ENCODE measurements at regions not wholly inside any gene's neighbourhood (a gene's known extent, or its start where the extent isn't known, plus 50 kb on each side); places are given as distances from the start of the nearest gene placed in this dataset.

GRCh38 chr4:66767442-66767841 lies 777.9 kb downstream of the CENPC start:
- DNase-seq (ENCODE audit: low spot score) (no peak), ATAC-seq (no peak), FAIRE-seq (no peak)
- ChIA-PET CTCF (ENCODE audit: low intra/inter-chr PET ratio, low total read pairs) (no interaction called here), POLR2A (no interaction called here)
- in situ Hi-C loops (cut with HindIII; ENCODE audit: extremely low pct_ligation_motif_present, low pct_unique_long_range_greater_than_20kb) = no loop called here
- Histone ChIP-seq H4K20me1 (ENCODE audit: insufficient read depth, low read length) (no peaks in the 10 kb centered on the region), H3K36me3 (replicated peaks in 1 of 2; ENCODE audit: control insufficient read depth in 1 of 2, insufficient read depth in 2 of 2, low read length in 2 of 2) (no peaks in the 10 kb centered on the region), H3K27me3 (ENCODE audit: control insufficient read depth in 1 of 2, insufficient read depth in 2 of 2, low read length in 2 of 2) (no peaks in the 10 kb centered on the region), H3K4me3 (replicated peaks in 1 of 3; ENCODE audit: insufficient read depth in 1 of 3, low read depth in 2 of 3, low read length in 3 of 3) (no peak overlapping the region), H2AFZ (ENCODE audit: low read length) (no peak overlapping the region), H3K27ac (ENCODE audit: extremely low read length, insufficient read depth, low read length) (no peak overlapping the region), H3K9ac (ENCODE audit: insufficient read depth, low read depth, low read length) (no peak overlapping the region), H3K4me2 (ENCODE audit: low read depth, low read length) (no peak overlapping the region), H3K4me1 (ENCODE audit: insufficient read depth, low read length) (no peaks in the 10 kb centered on the region), H3K79me2 (ENCODE audit: insufficient read depth, low read length) (no peaks in the 10 kb centered on the region), H3K9me3 (ENCODE audit: low read length) (no peaks in the 10 kb centered on the region)
- TF ChIP-seq MNT (IDR thresholded peaks at IDR 0.05) = peak; percentile 93
- no peak for TF ChIP-seq BCLAF1 (IDR thresholded peaks at IDR 0.05)
- no peak for TF ChIP-seq RNF2 (conservative IDR thresholded peaks at IDR 0.05; ENCODE audit: low read depth)
- TF ChIP-seq ZNF44 (CRISPR knock-in tag; IDR thresholded peaks at IDR 0.05) = no peak
- no peak for TF ChIP-seq ZNF598 (CRISPR knock-in tag; IDR thresholded peaks at IDR 0.05; ENCODE audit: borderline replicate concordance)
- intact Hi-C loops (cut with micrococcal nuclease; ENCODE audit: unreplicated experiment) = no loop called here
- WGBS (ENCODE audit: low lambda C conversion rate) = 0% methylated on average over 1 of the region's 1 CpG
- BruUV-seq (replicated peaks) = no TSS peak

- FAIRE-seq (no peak), ATAC-seq (no peak), DNase-seq (ENCODE audit: low spot score) (no peak)
- intact Hi-C loops (cut with micrococcal nuclease; ENCODE audit: unreplicated experiment) = no loop called here
- no peaks in the 10 kb centered on the region for H4K20me1 ChIP-seq (ENCODE audit: insufficient read depth, low read length)
- H3K79me2 ChIP-seq (ENCODE audit: insufficient read depth, low read length) = no peaks in the 10 kb centered on the region
- POLR2A ChIA-PET = no interaction called here
- no peak for TF ChIP-seq MYPOP (CRISPR knock-in tag; IDR thresholded peaks at IDR 0.05)
- TF ChIP-seq NFRKB (IDR thresholded peaks at IDR 0.05) = no peak
- no peak for TF ChIP-seq CREM (IDR thresholded peaks at IDR 0.05)
- no peak for TF ChIP-seq CREM (CRISPR knock-in tag; IDR thresholded peaks at IDR 0.05)
- no peak for TF ChIP-seq THAP7 (CRISPR knock-in tag; IDR thresholded peaks at IDR 0.05)
- TF ChIP-seq MTA3 (CRISPR knock-in tag; IDR thresholded peaks at IDR 0.05) = no peak
- no peak for TF ChIP-seq MAX (IDR thresholded peaks at IDR 0.05)
- TF ChIP-seq ZNF709 (CRISPR knock-in tag; IDR thresholded peaks at IDR 0.05) = no peak
- no peak for TF ChIP-seq STAT5B (CRISPR knock-in tag; IDR thresholded peaks at IDR 0.05)
- no peak for TF ChIP-seq ZNF670 (CRISPR knock-in tag; IDR thresholded peaks at IDR 0.05; ENCODE audit: borderline replicate concordance)
- TF ChIP-seq MXI1 (IDR thresholded peaks at IDR 0.05; ENCODE audit: borderline replicate concordance, low read depth, low read length) = no peak
- BruUV-seq (replicated peaks) = no TSS peak
- in situ Hi-C loops (cut with HindIII; ENCODE audit: extremely low pct_ligation_motif_present, low pct_unique_long_range_greater_than_20kb) = no loop called here
- H3K9me3 ChIP-seq (ENCODE audit: low read length) = no peaks in the 10 kb centered on the region
- no peaks in the 10 kb centered on the region for H3K36me3 ChIP-seq (replicated peaks in 1 of 2; ENCODE audit: control insufficient read depth in 1 of 2, insufficient read depth in 2 of 2, low read length in 2 of 2)
- no peaks in the 10 kb centered on the region for H3K27me3 ChIP-seq (ENCODE audit: control insufficient read depth in 1 of 2, insufficient read depth in 2 of 2, low read length in 2 of 2)
- H2AFZ ChIP-seq (ENCODE audit: low read length) = no peak overlapping the region
- no peak overlapping the region for H3K4me2 ChIP-seq (ENCODE audit: low read depth, low read length)
- WGBS (ENCODE audit: low lambda C conversion rate) = no CpG with 5 or more reads among the region's 1 CpG
- H3K4me3 ChIP-seq (replicated peaks in 1 of 3; ENCODE audit: insufficient read depth in 1 of 3, low read depth in 2 of 3, low read length in 3 of 3) = no peak overlapping the region
- CTCF ChIA-PET (ENCODE audit: low intra/inter-chr PET ratio, low total read pairs) = no interaction called here
- no peak overlapping the region for H3K27ac ChIP-seq (ENCODE audit: extremely low read length, insufficient read depth, low read length)
- no peak overlapping the region for H3K9ac ChIP-seq (ENCODE audit: insufficient read depth, low read depth, low read length)
- H3K4me1 ChIP-seq (ENCODE audit: insufficient read depth, low read length) = no peaks in the 10 kb centered on the region
These were observed 778.7 kb downstream of the CENPC start for GRCh38 chr4:66766557-66766956.

All from HepG2 (cell line).